Cardiac muscle cell (in vitro differentiated cells and primary cell): ENCODE measurements at regions not wholly inside any gene's neighbourhood (a gene's known extent, or its start where the extent isn't known, plus 50 kb on each side); places are given as distances from the start of the nearest gene placed in this dataset.
A peak's percentile ranks its signal among the peaks of the same experiment; 100 is the strongest.

ENCODE experiments used
- DNase-seq, 2 donors: peaks; one replicate each; pipeline versions ENCODE4 v3.0.0 to v3.0.0-alpha.2; 2010 to 2017; ENCODE audit warnings: low read depth in 1 of 2, low spot score in 1 of 2
- H3K27ac ChIP-seq: fragments of 200-600 bp; sonication (generic); 2 replicates; pipeline ENCODE4 v1.5.1; 2016
- H3K27me3 ChIP-seq: fragments of 200-600 bp; sonication (generic); 2 replicates; pipeline ENCODE4 v1.6.0; 2016; ENCODE audit warnings: control low read depth
- H3K36me3 ChIP-seq: fragments of 200-600 bp; sonication (generic); 2 replicates; pipeline ENCODE4 v1.5.1; 2016; ENCODE audit warnings: control low read depth
- H3K4me1 ChIP-seq: fragments of 200-600 bp; sonication (generic); 2 replicates; pipeline ENCODE4 v1.8.1; 2017; ENCODE audit warnings: low read depth, mild to moderate bottlenecking, mixed run types
- H3K4me3 ChIP-seq: fragments of 200-600 bp; sonication (generic); 2 replicates; pipeline ENCODE4 v1.5.1; 2016; ENCODE audit warnings: mild to moderate bottlenecking
- H3K9me3 ChIP-seq: fragments of 200-600 bp; sonication (generic); 2 replicates; pipeline ENCODE4 v1.5.1; 2017; ENCODE audit warnings: low read depth, mild to moderate bottlenecking, control low read depth
- CTCF ChIP-seq: IDR thresholded peaks from 2 replicates; pipeline ENCODE4 v1.5.1; 2012; ENCODE audit warnings: low read depth, mild to moderate bottlenecking, low read length

GRCh38 chr5:121719255-121719654 lies 132.4 kb upstream of the FTMT start:
- TF ChIP-seq CTCF = no peak
- Histone ChIP-seq H3K4me3 (no peak overlapping the region), H3K9me3 (no peaks in the 10 kb centered on the region), H3K27ac (no peak overlapping the region), H3K36me3 (no peaks in the 10 kb centered on the region), H3K4me1 (no peaks in the 10 kb centered on the region), H3K27me3 (no peaks in the 10 kb centered on the region)
- no peak for DNase-seq

DNA sequence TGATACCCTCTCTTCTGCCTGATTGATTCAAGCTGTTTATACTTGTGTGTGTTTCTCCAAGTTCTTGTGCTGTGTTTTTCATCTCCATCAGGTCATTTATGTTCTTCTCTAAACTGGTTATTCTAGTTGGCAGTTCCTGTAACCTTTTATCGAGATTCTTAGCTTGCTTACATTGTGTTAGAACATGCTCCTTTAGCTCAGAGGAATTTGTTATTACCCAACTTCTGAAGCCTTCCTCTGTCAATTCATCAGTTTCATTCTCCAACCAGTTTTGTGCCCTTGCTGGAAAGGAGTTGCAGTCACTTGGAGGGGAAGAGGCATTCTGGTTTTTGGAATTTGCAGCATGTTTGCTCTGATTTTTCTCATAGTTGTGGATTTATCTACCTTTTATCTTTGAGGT lies 126.2 kb upstream of the FTMT start:
- Histone ChIP-seq H3K27me3 (no peaks in the 10 kb centered on the region), H3K4me3 (no peak overlapping the region), H3K9me3 (no peaks in the 10 kb centered on the region), H3K36me3 (no peaks in the 10 kb centered on the region), H3K27ac (no peak overlapping the region), H3K4me1 (no peaks in the 10 kb centered on the region)
- TF ChIP-seq CTCF = no peak
- DNase-seq = no peak

- Histone ChIP-seq H3K27ac (no peak overlapping the region), H3K9me3 (no peaks in the 10 kb centered on the region), H3K27me3 (no peaks in the 10 kb centered on the region), H3K36me3 (no peaks in the 10 kb centered on the region), H3K4me1 (peaks cover 13% of the 10 kb centered on the region), H3K4me3 (no peak overlapping the region)
- no peak for TF ChIP-seq CTCF
- no peak for DNase-seq
Measured at GRCh38 chr5:121726991-121727390, 124.7 kb upstream of the FTMT start.

GRCh38 chr5:121731377-121731776 lies 120.3 kb upstream of the FTMT start:
- Histone ChIP-seq H3K4me1 (peaks cover 37% of the 10 kb centered on the region), H3K27ac (peak overlapping the region; percentile 81), H3K9me3 (no peaks in the 10 kb centered on the region), H3K36me3 (no peaks in the 10 kb centered on the region), H3K27me3 (no peaks in the 10 kb centered on the region), H3K4me3 (no peak overlapping the region)
- peak in 1 of 2 donors; percentile 49 for DNase-seq
- TF ChIP-seq CTCF = no peak

- Histone ChIP-seq H3K4me1 (peaks cover 37% of the 10 kb centered on the region), H3K4me3 (no peak overlapping the region), H3K27ac (peak overlapping the region; percentile 23), H3K9me3 (no peaks in the 10 kb centered on the region), H3K27me3 (no peaks in the 10 kb centered on the region), H3K36me3 (no peaks in the 10 kb centered on the region)
- TF ChIP-seq CTCF = no peak
- DNase-seq = no peak
Measured at GRCh38 chr5:121735618-121736017, 116.1 kb upstream of the FTMT start.

DNA sequence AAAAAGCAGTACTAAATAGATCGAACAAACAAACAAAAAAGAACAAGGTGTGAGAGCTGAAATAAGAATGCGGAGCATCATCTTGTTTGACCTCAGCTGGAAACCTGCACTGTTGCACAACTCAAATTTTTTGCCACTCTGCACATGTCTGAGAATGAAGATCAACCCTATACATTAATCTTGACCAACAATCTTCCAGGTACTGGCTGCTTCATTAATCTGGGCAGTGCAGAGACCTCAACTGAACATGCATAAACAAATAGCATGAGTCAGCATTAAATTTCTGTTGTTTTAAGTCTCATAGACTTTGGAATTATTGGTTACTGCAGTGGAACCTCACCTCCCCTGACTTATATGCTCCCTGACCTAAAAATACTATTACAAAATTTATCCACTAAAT lies 114.6 kb upstream of the FTMT start:
- no peak for TF ChIP-seq CTCF
- H3K27me3 ChIP-seq = no peaks in the 10 kb centered on the region
- H3K4me1 ChIP-seq = peaks cover 23% of the 10 kb centered on the region
- H3K4me3 ChIP-seq = no peak overlapping the region
- no peaks in the 10 kb centered on the region for H3K9me3 ChIP-seq
- DNase-seq = no peak
- no peak overlapping the region for H3K27ac ChIP-seq
- H3K36me3 ChIP-seq = no peaks in the 10 kb centered on the region
